Adrenal gland (tissue), 9 donors: ENCODE measurements at regions not wholly inside any gene's neighbourhood (a gene's known extent, or its start where the extent isn't known, plus 50 kb on each side); places are given as distances from the start of the nearest gene placed in this dataset.

Source experiments
- DNase-seq, 7 donors: peaks; one replicate each; pipeline ENCODE4 v3.0.0-alpha.2; 2019 to 2020
- H3K27ac ChIP-seq, 5 donors: fragments of 200-600 bp; sonication (generic) in 4 of 5; 1 replicate in 3 of 5; 2 replicates in 2 of 5; pipeline versions ENCODE4 v1.5.1 to v1.8.0; 2016 to 2020; ENCODE audit warnings: mild to moderate bottlenecking in 1 of 5
- H3K27me3 ChIP-seq: fragments of 200-600 bp; 2 replicates; pipeline ENCODE4 v1.8.0; 2021
- H3K36me3 ChIP-seq, 2 donors: fragments of 200-600 bp; replicated peaks in 1 of 2; 1 replicate in 1 of 2; 2 replicates in 1 of 2; pipeline versions ENCODE4 v1.5.1 to v1.8.0; 2018 to 2022
- H3K4me1 ChIP-seq, 2 donors: fragments of 200-600 bp; replicated peaks in 1 of 2; 1 replicate in 1 of 2; 2 replicates in 1 of 2; pipeline versions ENCODE4 v1.5.1 to v1.8.0; 2018 to 2021
- H3K4me3 ChIP-seq, 4 donors: fragments of 200-600 bp; sonication (generic) in 3 of 4; one replicate each; pipeline ENCODE4 v1.5.1; 2016 to 2018
- H3K9me3 ChIP-seq, 3 donors: fragments of 200-600 bp; sonication (generic) in 1 of 3; replicated peaks in 1 of 3; 1 replicate in 2 of 3; 2 replicates in 1 of 3; pipeline versions ENCODE4 v1.5.1 to v1.8.0; 2016 to 2021
- POLR2A ChIP-seq, 2 donors: fragments of 450-650 bp; IDR thresholded peaks; one replicate each; pipeline ENCODE4 v1.6.1; 2017; ENCODE audit warnings: antibody characterized with exemption in 2 of 2, mild to moderate bottlenecking in 2 of 2, moderate library complexity in 1 of 2
- WGBS, 4 donors: extraction: QIAGEN DNeasy Blood & Tissue Kit in 2 of 4; methylation state at CpG; one replicate each; pipeline versions ENCODE4 v1.1.5 to v1.1.7; 2013 to 2017; 5-methylcytosine and 5-hydroxymethylcytosine counted together
- intact Hi-C, 2 donors: fragments of 100-400 bp; cut with DNase I; formaldehyde crosslinking; loops; one replicate each; pipeline versions ENCODE4 v1.14.1 to v1.15.0; 2022 to 2023
- TF ChIP-seq, protein P1 (sequence below), 6 experiments: fragments of 450-650 bp in 4 of 6; fragments of 200-600 bp in 2 of 6; sonication (generic) in 1 of 6; IDR thresholded peaks; 1 replicate in 5 of 6; 2 replicates in 1 of 6; pipeline versions ENCODE4 v1.5.1 to v1.8.0; 2016 to 2021; ENCODE audit warnings: antibody characterized with exemption in 6 of 6, mild to moderate bottlenecking in 2 of 6, moderate library complexity in 1 of 6
- donor health status: healthy with polysubstance abuse.
- donor health status: Bipolar disorder and iron deficiency.
- donor health status: DM: yes; HTN: yes; CAD: no.
- donor health status: DM: no; HTN: no; CAD: no.
- donor health status: DM: no; HTN: no; CAD: no.

GRCh38 chr4:62522273-62522672 is 1322.1 kb downstream of the ADGRL3 start:
- TF ChIP-seq, protein P1, sequence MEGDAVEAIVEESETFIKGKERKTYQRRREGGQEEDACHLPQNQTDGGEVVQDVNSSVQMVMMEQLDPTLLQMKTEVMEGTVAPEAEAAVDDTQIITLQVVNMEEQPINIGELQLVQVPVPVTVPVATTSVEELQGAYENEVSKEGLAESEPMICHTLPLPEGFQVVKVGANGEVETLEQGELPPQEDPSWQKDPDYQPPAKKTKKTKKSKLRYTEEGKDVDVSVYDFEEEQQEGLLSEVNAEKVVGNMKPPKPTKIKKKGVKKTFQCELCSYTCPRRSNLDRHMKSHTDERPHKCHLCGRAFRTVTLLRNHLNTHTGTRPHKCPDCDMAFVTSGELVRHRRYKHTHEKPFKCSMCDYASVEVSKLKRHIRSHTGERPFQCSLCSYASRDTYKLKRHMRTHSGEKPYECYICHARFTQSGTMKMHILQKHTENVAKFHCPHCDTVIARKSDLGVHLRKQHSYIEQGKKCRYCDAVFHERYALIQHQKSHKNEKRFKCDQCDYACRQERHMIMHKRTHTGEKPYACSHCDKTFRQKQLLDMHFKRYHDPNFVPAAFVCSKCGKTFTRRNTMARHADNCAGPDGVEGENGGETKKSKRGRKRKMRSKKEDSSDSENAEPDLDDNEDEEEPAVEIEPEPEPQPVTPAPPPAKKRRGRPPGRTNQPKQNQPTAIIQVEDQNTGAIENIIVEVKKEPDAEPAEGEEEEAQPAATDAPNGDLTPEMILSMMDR (IDR thresholded peaks at IDR 0.05) = no peak
- no peak for TF ChIP-seq POLR2A (IDR thresholded peaks at IDR 0.05)
- no peak overlapping the region for H3K27ac ChIP-seq
- intact Hi-C loops = no loop called here
- H3K9me3 ChIP-seq = no peaks in the 10 kb centered on the region
- DNase-seq = no peak
- no peaks in the 10 kb centered on the region for H3K27me3 ChIP-seq
- H3K4me3 ChIP-seq = no peak overlapping the region
- no peaks in the 10 kb centered on the region for H3K4me1 ChIP-seq
- WGBS, 4 donors = 75 to 89% (median 84%) methylated on average over 11 of the region's 11 CpGs
- no peaks in the 10 kb centered on the region for H3K36me3 ChIP-seq

DNA sequence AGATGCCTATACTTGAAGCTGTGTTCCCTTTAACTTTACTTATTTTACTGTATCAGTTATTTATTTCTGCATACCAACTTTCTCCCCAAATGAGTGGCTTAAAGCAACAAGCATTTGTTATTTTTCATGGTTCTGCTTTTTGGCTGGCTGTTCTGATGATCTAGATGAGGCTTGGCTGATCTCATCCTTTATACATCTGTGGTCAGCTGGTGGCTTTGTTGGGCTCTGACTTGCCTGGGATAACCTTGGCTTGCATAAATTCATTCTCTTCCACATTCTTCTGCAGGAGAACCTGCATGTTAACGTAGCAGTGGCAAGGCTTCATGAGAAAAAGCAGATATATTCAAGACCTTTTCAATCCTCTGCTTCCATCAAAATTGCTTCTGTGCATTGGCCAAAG is 1317.6 kb downstream of the ADGRL3 start:
- intact Hi-C loops = no loop called here
- DNase-seq = no peak
- TF ChIP-seq, protein P1 (IDR thresholded peaks at IDR 0.05) = no peak
- TF ChIP-seq POLR2A (IDR thresholded peaks at IDR 0.05) = no peak
- 32 to 52% (median 41%) methylated on average over 1 of the region's 1 CpG for WGBS, 4 donors
- Histone ChIP-seq H3K36me3 (no peaks in the 10 kb centered on the region), H3K27ac (no peak overlapping the region), H3K4me1 (no peaks in the 10 kb centered on the region), H3K27me3 (no peaks in the 10 kb centered on the region), H3K4me3 (no peak overlapping the region), H3K9me3 (no peaks in the 10 kb centered on the region)

DNA sequence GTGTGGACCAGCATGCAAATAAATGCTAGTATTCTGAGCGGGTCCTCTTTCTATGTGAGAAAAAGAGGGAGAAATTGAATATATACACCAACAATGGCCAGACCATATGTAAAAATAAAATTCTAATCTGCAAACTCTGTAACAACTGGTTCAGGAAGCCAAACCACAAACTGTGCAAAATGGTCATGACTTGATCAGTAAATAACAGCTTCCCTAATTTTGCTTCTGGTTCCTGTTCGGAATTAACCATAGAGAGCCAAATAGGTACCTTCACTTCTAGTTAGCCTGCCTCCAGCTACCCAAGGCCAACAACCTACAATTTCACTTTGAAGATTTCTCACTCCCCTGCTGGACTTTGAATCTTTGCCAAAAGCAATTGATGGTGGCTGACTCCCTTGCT is 1313.2 kb downstream of the ADGRL3 start:
- intact Hi-C loops = no loop called here

GRCh38 chr4:62512271-62512670 is 1312.1 kb downstream of the ADGRL3 start:
- H3K9me3 ChIP-seq = no peaks in the 10 kb centered on the region

More for the DNA sequence above, 1313.2 kb downstream of the ADGRL3 start:
- H3K4me1 ChIP-seq = no peaks in the 10 kb centered on the region
- H3K9me3 ChIP-seq = no peaks in the 10 kb centered on the region
- H3K27ac ChIP-seq = no peak overlapping the region
- no peak overlapping the region for H3K4me3 ChIP-seq
- no peaks in the 10 kb centered on the region for H3K36me3 ChIP-seq
- WGBS, 4 donors = 31 to 65% (median 59%) methylated on average over 2 of the region's 2 CpGs
- no peak for DNase-seq
- H3K27me3 ChIP-seq = no peaks in the 10 kb centered on the region
- TF ChIP-seq, protein P1 (IDR thresholded peaks at IDR 0.05) = no peak
- TF ChIP-seq POLR2A (IDR thresholded peaks at IDR 0.05) = no peak

More at GRCh38 chr4:62512271-62512670, 1312.1 kb downstream of the ADGRL3 start:
- DNase-seq = no peak
- no peak overlapping the region for H3K27ac ChIP-seq
- WGBS, 4 donors = 45 to 67% (median 56%) methylated on average over 3 of the region's 3 CpGs
- intact Hi-C loops = no loop called here
- H3K4me1 ChIP-seq = no peaks in the 10 kb centered on the region
- no peak overlapping the region for H3K4me3 ChIP-seq
- no peaks in the 10 kb centered on the region for H3K36me3 ChIP-seq
- H3K27me3 ChIP-seq = no peaks in the 10 kb centered on the region
- TF ChIP-seq, protein P1 (IDR thresholded peaks at IDR 0.05) = no peak
